ENCODE measurements at regions not wholly inside any gene's neighbourhood (a gene's known extent, or its start where the extent isn't known, plus 50 kb on each side); places are given as distances from the start of the nearest gene placed in this dataset.

GRCh38 chr12:25651931-25652330, 98.8 kb upstream of the LMNTD1 start:
- TF ChIP-seq POLR2A (IDR thresholded peaks at IDR 0.05), result no peak
- TF ChIP-seq, protein P1, sequence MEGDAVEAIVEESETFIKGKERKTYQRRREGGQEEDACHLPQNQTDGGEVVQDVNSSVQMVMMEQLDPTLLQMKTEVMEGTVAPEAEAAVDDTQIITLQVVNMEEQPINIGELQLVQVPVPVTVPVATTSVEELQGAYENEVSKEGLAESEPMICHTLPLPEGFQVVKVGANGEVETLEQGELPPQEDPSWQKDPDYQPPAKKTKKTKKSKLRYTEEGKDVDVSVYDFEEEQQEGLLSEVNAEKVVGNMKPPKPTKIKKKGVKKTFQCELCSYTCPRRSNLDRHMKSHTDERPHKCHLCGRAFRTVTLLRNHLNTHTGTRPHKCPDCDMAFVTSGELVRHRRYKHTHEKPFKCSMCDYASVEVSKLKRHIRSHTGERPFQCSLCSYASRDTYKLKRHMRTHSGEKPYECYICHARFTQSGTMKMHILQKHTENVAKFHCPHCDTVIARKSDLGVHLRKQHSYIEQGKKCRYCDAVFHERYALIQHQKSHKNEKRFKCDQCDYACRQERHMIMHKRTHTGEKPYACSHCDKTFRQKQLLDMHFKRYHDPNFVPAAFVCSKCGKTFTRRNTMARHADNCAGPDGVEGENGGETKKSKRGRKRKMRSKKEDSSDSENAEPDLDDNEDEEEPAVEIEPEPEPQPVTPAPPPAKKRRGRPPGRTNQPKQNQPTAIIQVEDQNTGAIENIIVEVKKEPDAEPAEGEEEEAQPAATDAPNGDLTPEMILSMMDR (IDR thresholded peaks at IDR 0.05), result no peak
